ENCODE measurements at regions not wholly inside any gene's neighbourhood (a gene's known extent, or its start where the extent isn't known, plus 50 kb on each side); places are given as distances from the start of the nearest gene placed in this dataset.

- peaks cover 0 to 36% of the 10 kb centered on the region in 2 experiments; a peak in 3 of 5 replicates for H3K27me3 ChIP-seq (ENCODE audit: control insufficient read depth in 2 of 2, insufficient read depth in 2 of 2, low read length in 2 of 2)
- TF ChIP-seq AFF1 (IDR thresholded peaks at IDR 0.05; ENCODE audit: low read depth in 1 of 2, partially characterized antibody in 2 of 2) (no peak), FOXJ3 (CRISPR knock-in tag; IDR thresholded peaks at IDR 0.05) (no peak), ZNF23 (CRISPR knock-in tag; IDR thresholded peaks at IDR 0.05) (no peak), LEF1 (IDR thresholded peaks at IDR 0.05) (no peak), E2F3 (CRISPR knock-in tag; IDR thresholded peaks at IDR 0.05) (no peak), ZNF121 (CRISPR knock-in tag; conservative IDR thresholded peaks at IDR 0.05) (no peak), CSDE1 (IDR thresholded peaks at IDR 0.05) (no peak), DIDO1 (tag; IDR thresholded peaks at IDR 0.05; ENCODE audit: low read depth) (no peak), ETV5 (CRISPR knock-in tag; IDR thresholded peaks at IDR 0.05; ENCODE audit: low read depth) (no peak), MAFK (IDR thresholded peaks at IDR 0.05; ENCODE audit: low read length) (no peak), NFXL1 (CRISPR knock-in tag; IDR thresholded peaks at IDR 0.05) (no peak), ZNF12 (CRISPR knock-in tag; IDR thresholded peaks at IDR 0.05) (no peak), CBFB (CRISPR knock-in tag; IDR thresholded peaks at IDR 0.05) (no peak)
- TF ChIP-seq, protein P1, sequence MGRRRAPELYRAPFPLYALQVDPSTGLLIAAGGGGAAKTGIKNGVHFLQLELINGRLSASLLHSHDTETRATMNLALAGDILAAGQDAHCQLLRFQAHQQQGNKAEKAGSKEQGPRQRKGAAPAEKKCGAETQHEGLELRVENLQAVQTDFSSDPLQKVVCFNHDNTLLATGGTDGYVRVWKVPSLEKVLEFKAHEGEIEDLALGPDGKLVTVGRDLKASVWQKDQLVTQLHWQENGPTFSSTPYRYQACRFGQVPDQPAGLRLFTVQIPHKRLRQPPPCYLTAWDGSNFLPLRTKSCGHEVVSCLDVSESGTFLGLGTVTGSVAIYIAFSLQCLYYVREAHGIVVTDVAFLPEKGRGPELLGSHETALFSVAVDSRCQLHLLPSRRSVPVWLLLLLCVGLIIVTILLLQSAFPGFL (CRISPR knock-in tag; IDR thresholded peaks at IDR 0.05) = no peak
- TF ChIP-seq, protein P2, sequence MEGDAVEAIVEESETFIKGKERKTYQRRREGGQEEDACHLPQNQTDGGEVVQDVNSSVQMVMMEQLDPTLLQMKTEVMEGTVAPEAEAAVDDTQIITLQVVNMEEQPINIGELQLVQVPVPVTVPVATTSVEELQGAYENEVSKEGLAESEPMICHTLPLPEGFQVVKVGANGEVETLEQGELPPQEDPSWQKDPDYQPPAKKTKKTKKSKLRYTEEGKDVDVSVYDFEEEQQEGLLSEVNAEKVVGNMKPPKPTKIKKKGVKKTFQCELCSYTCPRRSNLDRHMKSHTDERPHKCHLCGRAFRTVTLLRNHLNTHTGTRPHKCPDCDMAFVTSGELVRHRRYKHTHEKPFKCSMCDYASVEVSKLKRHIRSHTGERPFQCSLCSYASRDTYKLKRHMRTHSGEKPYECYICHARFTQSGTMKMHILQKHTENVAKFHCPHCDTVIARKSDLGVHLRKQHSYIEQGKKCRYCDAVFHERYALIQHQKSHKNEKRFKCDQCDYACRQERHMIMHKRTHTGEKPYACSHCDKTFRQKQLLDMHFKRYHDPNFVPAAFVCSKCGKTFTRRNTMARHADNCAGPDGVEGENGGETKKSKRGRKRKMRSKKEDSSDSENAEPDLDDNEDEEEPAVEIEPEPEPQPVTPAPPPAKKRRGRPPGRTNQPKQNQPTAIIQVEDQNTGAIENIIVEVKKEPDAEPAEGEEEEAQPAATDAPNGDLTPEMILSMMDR (IDR thresholded peaks at IDR 0.05 in 2 of 3, conservative IDR thresholded peaks at IDR 0.05 in 1 of 3; ENCODE audit: insufficient read depth in 2 of 3, low read depth in 1 of 3, low read length in 3 of 3) = no peak
- POLR2A ChIA-PET = no interaction called here
- H3K4me1 ChIP-seq (replicated peaks in 1 of 2; ENCODE audit: control insufficient read depth in 2 of 2, insufficient read depth in 2 of 2, low read length in 2 of 2) = no peaks in the 10 kb centered on the region
- no peaks in the 10 kb centered on the region for H4K20me1 ChIP-seq (replicated peaks; ENCODE audit: control insufficient read depth, insufficient read depth, low read length)
- FAIRE-seq = no peak
- no peak overlapping the region for H3K9ac ChIP-seq (ENCODE audit: insufficient read depth in 1 of 2, low read depth in 2 of 2, low read length in 2 of 2)
- H2AFZ ChIP-seq (ENCODE audit: low read depth, low read length) = no peak overlapping the region
- no peaks in the 10 kb centered on the region for H3K9me3 ChIP-seq (replicated peaks; ENCODE audit: control insufficient read depth, insufficient read depth, low read depth, low read length)
- intact Hi-C loops (cut with micrococcal nuclease) (no loop called here), in situ Hi-C loops (cut with MboI) (no loop called here)
- no TSS peak for BruUV-seq (replicated peaks)
- DNase-seq (ENCODE audit: extremely low read depth in 1 of 4, low spot score in 3 of 4) = no peak
- no peaks in the 10 kb centered on the region for H3K9me1 ChIP-seq (ENCODE audit: control insufficient read depth, insufficient read depth, low read length)
- H3K4me2 ChIP-seq (ENCODE audit: insufficient read depth, low read length) = no peak overlapping the region
- WGBS (ENCODE audit: insufficient coverage, low coverage, missing lambda C conversion rate) = 0% methylated on average over 17 of the region's 22 CpGs
- no peak overlapping the region for H3K27ac ChIP-seq (ENCODE audit: extremely low read depth, low read depth, low read length)
- no peaks in the 10 kb centered on the region for H3K79me2 ChIP-seq (ENCODE audit: control insufficient read depth, insufficient read depth, low read length)
- H3K4me3 ChIP-seq = no peak overlapping the region
- H3K36me3 ChIP-seq (ENCODE audit: control insufficient read depth, insufficient read depth, low read length) = no peaks in the 10 kb centered on the region
- ATAC-seq = no peak
- CTCF ChIA-PET (ENCODE audit: low intra/inter-chr PET ratio) = no interaction called here
Measured at GRCh38 chr2:239729681-239730566, 295.2 kb downstream of the NDUFA10 start.
